ENCODE measurements at regions not wholly inside any gene's neighbourhood (a gene's known extent, or its start where the extent isn't known, plus 50 kb on each side); places are given as distances from the start of the nearest gene placed in this dataset.

DNA sequence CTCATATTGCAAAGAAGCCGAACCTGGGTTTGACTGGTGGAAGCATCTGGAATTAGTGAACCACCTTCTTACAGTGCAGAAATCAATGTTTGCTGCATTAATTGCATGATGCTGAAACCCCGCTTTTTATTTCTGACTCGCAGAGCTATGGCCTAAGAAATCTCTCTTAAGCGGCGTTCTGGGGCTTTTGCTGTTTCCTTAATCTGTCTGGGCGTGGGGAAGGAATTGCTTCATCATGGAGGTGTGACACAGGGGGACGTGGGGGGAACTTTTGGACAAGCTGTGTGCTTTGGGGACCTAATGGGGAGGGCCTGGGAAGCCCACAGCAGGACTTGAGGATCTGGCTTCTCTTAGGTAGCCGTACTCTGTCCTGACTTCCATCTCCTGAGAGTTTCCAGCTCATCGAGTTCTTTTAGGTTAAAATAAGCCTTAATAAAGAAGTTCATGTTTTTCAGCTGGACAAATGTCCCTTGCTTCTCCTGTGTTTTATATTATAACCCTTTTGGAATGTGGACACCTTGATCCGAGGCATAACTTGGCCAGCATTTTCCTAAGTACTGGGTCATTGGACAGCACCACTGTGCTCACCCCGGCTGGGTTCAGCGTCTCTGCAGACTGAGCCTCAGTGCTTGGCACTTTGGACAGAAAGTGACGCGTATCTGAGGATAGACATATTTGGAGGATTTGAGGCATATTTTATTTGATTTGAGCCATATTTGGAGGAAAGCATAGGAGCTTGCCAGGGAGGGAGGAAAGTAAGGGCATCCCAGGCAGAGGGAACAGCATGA, 192.1 kb upstream of the MYL2 start:
- DNase-seq (ENCODE audit: low read depth) = no peak
- H3K4me3 ChIP-seq (ENCODE audit: low read depth, low read length) = no peak overlapping the region

DNA sequence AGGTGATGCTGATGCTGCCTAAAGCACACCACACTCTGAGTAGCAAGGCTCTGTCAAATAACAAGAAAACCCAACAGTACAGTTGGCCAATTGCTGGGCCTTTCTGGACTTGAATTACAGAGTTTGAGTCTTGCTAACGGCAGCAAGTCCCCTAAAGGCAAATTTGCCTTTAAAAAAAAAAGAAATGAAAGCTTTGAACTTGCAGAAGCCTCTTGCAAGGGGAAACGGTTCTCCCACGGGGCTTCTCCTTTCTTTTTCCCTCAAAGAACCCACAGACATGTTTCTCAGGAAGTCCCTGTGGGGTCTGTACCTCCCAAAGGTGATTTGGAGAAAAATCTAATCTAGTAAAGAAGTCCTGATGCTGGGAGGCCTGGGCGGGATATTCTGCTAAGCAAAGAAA, 191.3 kb upstream of the MYL2 start:
- no peak for DNase-seq (ENCODE audit: low read depth)
- TF ChIP-seq, protein P1, sequence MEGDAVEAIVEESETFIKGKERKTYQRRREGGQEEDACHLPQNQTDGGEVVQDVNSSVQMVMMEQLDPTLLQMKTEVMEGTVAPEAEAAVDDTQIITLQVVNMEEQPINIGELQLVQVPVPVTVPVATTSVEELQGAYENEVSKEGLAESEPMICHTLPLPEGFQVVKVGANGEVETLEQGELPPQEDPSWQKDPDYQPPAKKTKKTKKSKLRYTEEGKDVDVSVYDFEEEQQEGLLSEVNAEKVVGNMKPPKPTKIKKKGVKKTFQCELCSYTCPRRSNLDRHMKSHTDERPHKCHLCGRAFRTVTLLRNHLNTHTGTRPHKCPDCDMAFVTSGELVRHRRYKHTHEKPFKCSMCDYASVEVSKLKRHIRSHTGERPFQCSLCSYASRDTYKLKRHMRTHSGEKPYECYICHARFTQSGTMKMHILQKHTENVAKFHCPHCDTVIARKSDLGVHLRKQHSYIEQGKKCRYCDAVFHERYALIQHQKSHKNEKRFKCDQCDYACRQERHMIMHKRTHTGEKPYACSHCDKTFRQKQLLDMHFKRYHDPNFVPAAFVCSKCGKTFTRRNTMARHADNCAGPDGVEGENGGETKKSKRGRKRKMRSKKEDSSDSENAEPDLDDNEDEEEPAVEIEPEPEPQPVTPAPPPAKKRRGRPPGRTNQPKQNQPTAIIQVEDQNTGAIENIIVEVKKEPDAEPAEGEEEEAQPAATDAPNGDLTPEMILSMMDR (IDR thresholded peaks at IDR 0.05; ENCODE audit: insufficient read depth, low read depth, low read length) = no peak
- no peak overlapping the region for H3K4me3 ChIP-seq (ENCODE audit: low read depth, low read length)

More for the DNA sequence above, 192.1 kb upstream of the MYL2 start:
- TF ChIP-seq, protein P1 (IDR thresholded peaks at IDR 0.05; ENCODE audit: insufficient read depth, low read depth, low read length) = no peak

DNA sequence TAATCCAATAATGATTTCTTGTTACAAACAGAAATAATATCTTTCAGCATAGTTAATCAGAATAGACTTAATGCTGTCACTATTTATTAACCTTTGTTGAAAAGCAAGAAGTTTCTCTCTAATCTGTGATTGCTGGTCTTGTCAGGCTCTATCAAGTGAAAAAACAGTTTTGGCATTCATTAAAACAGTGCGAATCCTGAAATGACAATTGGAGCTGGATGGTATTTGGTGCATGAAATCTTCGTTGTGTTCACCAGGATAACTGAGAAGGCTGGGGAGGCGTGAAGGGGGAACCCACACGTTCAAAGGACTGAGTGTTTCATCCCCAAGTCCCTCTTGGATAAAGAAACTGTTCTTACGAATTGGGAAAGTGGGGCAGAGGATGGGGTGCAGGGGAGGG, 190.2 kb upstream of the MYL2 start:
- TF ChIP-seq, protein P1 (IDR thresholded peaks at IDR 0.05; ENCODE audit: insufficient read depth, low read depth, low read length) = no peak
- DNase-seq (ENCODE audit: low read depth) = no peak
- no peak overlapping the region for H3K4me3 ChIP-seq (ENCODE audit: low read depth, low read length)

DNA sequence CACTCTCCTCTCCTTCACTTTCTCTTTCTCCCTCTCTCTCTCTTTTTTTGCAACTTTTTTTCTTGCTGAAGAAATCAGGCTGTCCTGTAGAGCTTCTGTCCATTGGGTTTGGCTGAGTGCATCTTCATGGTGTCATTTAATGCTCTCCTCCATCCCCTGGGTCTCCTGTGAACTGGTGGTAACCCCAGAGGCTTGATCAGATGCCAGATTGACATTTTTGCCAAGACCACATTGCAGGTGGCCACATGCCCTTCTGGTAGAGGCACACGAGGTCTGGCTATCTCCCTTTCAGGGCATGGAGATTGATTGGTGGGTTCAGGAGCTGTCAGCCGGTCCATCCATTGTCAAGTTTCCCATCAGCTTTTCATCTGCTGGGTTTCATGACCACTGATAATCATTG, 188.3 kb upstream of the MYL2 start:
- TF ChIP-seq, protein P1 (IDR thresholded peaks at IDR 0.05; ENCODE audit: insufficient read depth, low read depth, low read length) = no peak
- no peak overlapping the region for H3K4me3 ChIP-seq (ENCODE audit: low read depth, low read length)
- no peak for DNase-seq (ENCODE audit: low read depth)

DNA sequence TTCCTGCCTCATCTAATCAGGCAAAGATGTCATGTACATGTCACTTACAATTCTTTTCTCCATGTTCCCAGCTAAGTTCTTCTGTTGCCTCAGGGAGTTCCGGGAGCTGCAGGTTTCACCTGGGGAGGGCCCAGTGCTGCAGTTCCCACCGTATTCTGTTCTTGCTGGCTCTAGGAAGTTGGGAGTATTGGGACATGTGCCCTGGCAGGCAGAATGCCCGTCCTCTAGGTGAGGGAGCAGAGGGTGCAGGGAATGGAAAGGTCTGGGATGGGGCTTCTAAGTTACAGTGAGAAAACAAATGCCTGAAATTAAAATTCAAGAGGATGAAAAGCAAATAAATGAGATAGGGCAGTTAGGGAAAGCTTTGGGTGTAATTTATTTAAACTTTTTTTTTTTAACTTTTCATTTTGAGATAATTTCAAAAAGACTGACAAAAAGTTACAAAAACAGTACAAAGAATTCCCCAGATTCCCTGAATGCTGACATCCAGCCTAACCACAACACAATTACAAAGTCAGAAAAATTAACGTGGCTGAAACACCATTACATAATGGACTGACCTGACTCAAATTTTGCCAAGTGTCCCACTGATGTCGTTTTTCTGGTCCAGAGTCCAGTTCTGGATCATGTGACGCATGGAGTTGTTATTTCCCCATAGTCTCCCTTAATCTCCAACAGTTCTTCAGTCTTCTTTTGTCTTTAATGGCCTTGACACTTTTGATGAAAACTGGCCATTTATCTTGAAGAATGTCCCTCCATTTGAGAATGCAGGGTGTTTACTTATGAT, 187.2 kb upstream of the MYL2 start:
- no peak overlapping the region for H3K4me3 ChIP-seq (ENCODE audit: low read depth, low read length)
- TF ChIP-seq, protein P1 (IDR thresholded peaks at IDR 0.05; ENCODE audit: insufficient read depth, low read depth, low read length) = no peak
- DNase-seq (ENCODE audit: low read depth) = no peak

DNA sequence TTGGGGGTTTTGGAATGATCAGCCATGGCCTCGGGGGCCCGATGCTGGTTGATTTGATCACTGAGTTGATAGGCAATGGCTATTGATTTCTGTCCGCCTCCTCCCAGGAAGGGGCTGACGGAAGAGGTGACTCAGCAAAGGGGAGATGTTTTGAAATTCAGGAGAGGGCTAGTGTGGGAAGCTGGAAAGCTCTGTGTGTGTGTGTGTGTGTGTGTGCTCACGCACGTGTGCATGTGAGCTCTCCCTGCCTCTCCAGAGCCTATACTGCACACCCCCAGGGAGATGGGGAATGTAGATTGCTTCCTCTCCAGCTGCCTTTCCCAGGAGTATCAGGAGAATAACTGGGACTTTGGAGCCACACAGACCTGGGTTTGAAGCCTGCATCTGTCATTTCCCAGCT, 184.9 kb upstream of the MYL2 start:
- H3K4me3 ChIP-seq (ENCODE audit: low read depth, low read length) = no peak overlapping the region
- no peak for DNase-seq (ENCODE audit: low read depth)
- TF ChIP-seq, protein P1 (IDR thresholded peaks at IDR 0.05; ENCODE audit: insufficient read depth, low read depth, low read length) = no peak

All from fibroblast of villous mesenchyme (primary cell).